DOHH2 (cell line): ENCODE measurements at regions not wholly inside any gene's neighbourhood (a gene's known extent, or its start where the extent isn't known, plus 50 kb on each side); places are given as distances from the start of the nearest gene placed in this dataset.

Experiments used
- H3F3A ChIP-seq: fragments of 200-600 bp; sonication (generic), shearing (Covaris generic); 2 replicates; pipeline ENCODE4 v1.6.0; 2016; ENCODE audit warnings: antibody characterized with exemption, mild to moderate bottlenecking; ENCODE audit not compliant: control insufficient read depth, insufficient read depth
- H3K27ac ChIP-seq: fragments of 200-600 bp; sonication (generic); 2 replicates; pipeline ENCODE4 v1.5.1; 2014; ENCODE audit warnings: low read depth, mild to moderate bottlenecking, low read length, moderate library complexity
- H3K27me3 ChIP-seq: fragments of 200-600 bp; sonication (generic); 2 replicates; pipeline ENCODE4 v1.6.1; 2014; ENCODE audit warnings: mild to moderate bottlenecking, low read length, mixed read lengths; ENCODE audit not compliant: control insufficient read depth
- H3K36me3 ChIP-seq: fragments of 200-600 bp; sonication (generic); 2 replicates; pipeline ENCODE4 v1.6.1; 2014; ENCODE audit warnings: mild to moderate bottlenecking, low read length, moderate library complexity, mixed read lengths; ENCODE audit not compliant: control insufficient read depth
- H3K4me1 ChIP-seq: fragments of 200-600 bp; sonication (generic); 2 replicates; pipeline ENCODE4 v1.6.1; 2014; ENCODE audit warnings: mild to moderate bottlenecking, low read length, mixed read lengths; ENCODE audit not compliant: control insufficient read depth
- H3K4me2 ChIP-seq: fragments of 200-600 bp; sonication (generic); 2 replicates; pipeline ENCODE4 v1.6.0; 2014; ENCODE audit warnings: mild to moderate bottlenecking, low read length, moderate library complexity
- H3K4me3 ChIP-seq: fragments of 200-600 bp; sonication (generic); 2 replicates; pipeline ENCODE4 v1.5.1; 2014; ENCODE audit warnings: mild to moderate bottlenecking, low read length, mixed read lengths
- H3K79me2 ChIP-seq: fragments of 200-600 bp; sonication (generic); 2 replicates; pipeline ENCODE4 v1.6.1; 2014; ENCODE audit warnings: mild to moderate bottlenecking, low read length, mixed read lengths; ENCODE audit not compliant: control insufficient read depth
- H3K9me2 ChIP-seq: fragments of 200-600 bp; sonication (generic); replicated peaks from 2 replicates; pipeline ENCODE4 v1.6.1; 2014; ENCODE audit warnings: mild to moderate bottlenecking, low read length, mixed read lengths; ENCODE audit not compliant: control insufficient read depth
- H3K9me3 ChIP-seq: fragments of 200-600 bp; sonication (generic); 2 replicates; pipeline ENCODE4 v1.6.1; 2014; ENCODE audit warnings: antibody characterized with exemption, low read length, mixed read lengths; ENCODE audit not compliant: control insufficient read depth, insufficient read depth
- H4K20me1 ChIP-seq: fragments of 200-600 bp; sonication (generic); 2 replicates; pipeline ENCODE4 v1.6.0; 2014; ENCODE audit warnings: low read depth, mild to moderate bottlenecking, antibody characterized with exemption, low read length, moderate library complexity; ENCODE audit not compliant: control insufficient read depth, insufficient read depth
- CTCF ChIP-seq: fragments of 200-600 bp; sonication (generic); IDR thresholded peaks from one replicate; pipeline ENCODE4 v1.5.1; 2014; ENCODE audit warnings: antibody characterized with exemption, mild to moderate bottlenecking, low read depth, low read length; ENCODE audit not compliant: poor library complexity, severe bottlenecking
- EZH2phosphoT487 ChIP-seq: fragments of 200-600 bp; sonication (generic); IDR thresholded peaks from 2 replicates; pipeline ENCODE4 v1.6.1; 2017; ENCODE audit warnings: borderline replicate concordance, mild to moderate bottlenecking, antibody characterized with exemption, low read length, moderate library complexity, mixed read lengths

GRCh38 chr5:3889412-3890142 is 293.9 kb downstream of the IRX1 start:
- Histone ChIP-seq H3F3A (no peaks in the 10 kb centered on the region), H3K36me3 (no peaks in the 10 kb centered on the region), H3K4me1 (no peaks in the 10 kb centered on the region), H3K27ac (no peak overlapping the region), H3K4me3 (no peak overlapping the region), H4K20me1 (no peaks in the 10 kb centered on the region), H3K27me3 (no peaks in the 10 kb centered on the region), H3K4me2 (no peak overlapping the region), H3K9me3 (no peaks in the 10 kb centered on the region), H3K9me2 (no peaks in the 10 kb centered on the region), H3K79me2 (no peaks in the 10 kb centered on the region)
- TF ChIP-seq CTCF, result no peak
- no peak for TF ChIP-seq EZH2phosphoT487

GRCh38 chr5:3891113-3891512 is 295.5 kb downstream of the IRX1 start:
- H3K4me2 ChIP-seq, result no peak overlapping the region
- no peaks in the 10 kb centered on the region for H3K9me3 ChIP-seq
- H3K27ac ChIP-seq, result no peak overlapping the region

GRCh38 chr5:3893527-3893926 is 297.9 kb downstream of the IRX1 start:
- no peak overlapping the region for H3K4me2 ChIP-seq

More at GRCh38 chr5:3891113-3891512, 295.5 kb downstream of the IRX1 start:
- no peak overlapping the region for H3K4me3 ChIP-seq
- TF ChIP-seq CTCF (no peak), EZH2phosphoT487 (no peak)
- no peaks in the 10 kb centered on the region for H3K27me3 ChIP-seq
- no peaks in the 10 kb centered on the region for H3K79me2 ChIP-seq
- H4K20me1 ChIP-seq, result no peaks in the 10 kb centered on the region
- H3K9me2 ChIP-seq, result no peaks in the 10 kb centered on the region
- no peaks in the 10 kb centered on the region for H3F3A ChIP-seq
- no peaks in the 10 kb centered on the region for H3K36me3 ChIP-seq
- no peaks in the 10 kb centered on the region for H3K4me1 ChIP-seq

GRCh38 chr5:3893975-3894374 is 298.3 kb downstream of the IRX1 start:
- H3K4me3 ChIP-seq, result no peak overlapping the region

More at GRCh38 chr5:3893527-3893926, 297.9 kb downstream of the IRX1 start:
- Histone ChIP-seq H3K36me3 (no peaks in the 10 kb centered on the region), H3K9me3 (no peaks in the 10 kb centered on the region), H3K27ac (no peak overlapping the region), H3K4me3 (no peak overlapping the region), H3F3A (no peaks in the 10 kb centered on the region), H3K79me2 (no peaks in the 10 kb centered on the region), H3K27me3 (no peaks in the 10 kb centered on the region), H3K4me1 (no peaks in the 10 kb centered on the region), H3K9me2 (no peaks in the 10 kb centered on the region), H4K20me1 (no peaks in the 10 kb centered on the region)
- no peak for TF ChIP-seq EZH2phosphoT487

More at GRCh38 chr5:3893975-3894374, 298.3 kb downstream of the IRX1 start:
- Histone ChIP-seq H3K27me3 (no peaks in the 10 kb centered on the region), H3K4me2 (no peak overlapping the region), H3K9me3 (no peaks in the 10 kb centered on the region), H3K9me2 (no peaks in the 10 kb centered on the region), H3K4me1 (no peaks in the 10 kb centered on the region), H4K20me1 (no peaks in the 10 kb centered on the region), H3K36me3 (no peaks in the 10 kb centered on the region), H3K27ac (no peak overlapping the region), H3K79me2 (no peaks in the 10 kb centered on the region), H3F3A (no peaks in the 10 kb centered on the region)
- TF ChIP-seq CTCF (no peak), EZH2phosphoT487 (no peak)
